NCI-H1930 (cell line): ENCODE measurements at regions not wholly inside any gene's neighbourhood (a gene's known extent, or its start where the extent isn't known, plus 50 kb on each side); places are given as distances from the start of the nearest gene placed in this dataset.
"Not testable (repeated sequence)": the region's sequence is repeated elsewhere in the genome, so short reads cannot be mapped to it uniquely, and the experiment has no call there.

Experiments
- DNase-seq, 2 experiments: peaks; one replicate each; lab custom pipeline; 2025; lab: John Stamatoyannopoulos, UW

DNA sequence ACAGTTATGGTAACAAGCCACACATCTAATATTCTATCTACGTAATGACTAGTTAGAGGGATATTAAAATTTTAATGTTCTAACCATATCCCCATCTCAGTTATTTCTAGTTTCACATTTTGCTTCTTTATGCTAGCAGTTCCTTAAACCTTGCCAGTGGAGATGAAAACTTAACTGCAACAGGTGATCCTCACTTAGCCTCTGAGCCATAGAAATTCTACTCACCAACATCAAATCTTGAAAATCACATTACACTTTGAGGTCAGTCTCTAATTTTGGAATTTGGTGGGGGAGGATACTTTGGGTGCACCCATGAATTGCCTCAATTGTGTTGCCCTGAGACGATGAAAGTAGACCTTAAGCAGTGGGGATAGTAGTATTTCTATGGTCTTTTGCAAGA is 256.4 kb downstream of the GATA3 start:
- no peak for DNase-seq

DNA sequence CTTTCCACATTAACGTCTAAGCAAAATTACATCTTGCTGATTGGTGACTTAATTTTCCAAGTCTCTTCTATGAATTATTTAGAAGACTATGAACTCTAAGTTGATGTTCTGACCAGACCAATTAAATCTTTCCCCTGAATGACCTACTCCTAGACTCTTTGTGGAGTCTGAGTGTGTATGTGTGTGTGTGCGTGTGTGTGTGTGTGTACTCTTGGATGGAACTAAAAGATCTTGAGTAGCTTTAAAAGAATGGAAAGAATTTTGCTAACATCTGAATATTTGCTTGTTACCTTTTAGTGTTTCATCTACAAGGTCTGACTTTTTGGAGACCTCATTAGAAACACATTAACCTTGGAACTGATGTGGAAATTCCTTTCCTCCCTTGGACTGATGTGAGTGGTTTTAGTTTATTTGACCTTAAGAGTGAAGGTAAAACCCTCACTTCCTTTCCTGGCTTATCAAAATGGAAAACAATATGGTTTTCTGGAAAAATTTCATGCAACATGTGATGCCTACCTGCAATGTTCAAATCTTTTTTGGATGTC is 257.1 kb downstream of the GATA3 start:
- no peak for DNase-seq

DNA sequence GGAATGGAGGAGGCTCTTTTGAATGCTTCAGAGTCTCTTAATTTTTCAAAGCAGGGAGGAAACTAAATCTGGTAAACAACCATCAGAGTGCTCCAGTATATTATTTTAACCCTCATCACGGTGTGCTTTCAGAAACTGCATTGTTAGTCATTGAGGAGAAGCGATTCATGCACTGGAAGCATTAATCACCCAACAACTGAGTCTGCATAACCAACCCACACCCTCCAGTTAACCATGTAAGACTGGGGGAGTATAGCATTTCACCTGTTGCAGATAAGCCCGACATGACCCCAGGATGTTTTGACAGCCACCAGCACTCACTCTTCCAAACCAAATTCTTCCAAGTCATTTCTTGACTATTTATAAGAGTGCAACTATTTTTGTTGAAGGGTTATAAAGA is 257.6 kb downstream of the GATA3 start:
- DNase-seq, result no peak

DNA sequence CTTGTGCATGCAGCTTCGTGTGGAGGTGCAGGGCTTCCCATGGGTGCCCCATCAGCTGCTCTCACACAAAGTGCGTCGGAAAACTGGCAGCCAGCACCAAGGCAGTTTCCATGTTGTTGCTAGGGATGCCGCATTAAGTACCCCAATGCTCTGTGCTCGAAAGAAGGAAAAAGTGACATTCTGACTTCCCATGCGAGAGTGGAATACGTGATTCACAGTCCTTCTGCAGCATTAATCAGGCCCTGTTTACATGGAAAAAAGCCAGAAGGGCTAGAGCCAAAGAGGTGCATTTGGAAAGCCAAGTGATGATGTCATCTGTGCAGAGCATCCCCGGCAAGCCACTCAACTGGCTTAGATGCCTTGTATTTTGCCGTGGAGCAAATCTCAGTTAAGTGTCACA is 258.3 kb downstream of the GATA3 start:
- no peak for DNase-seq

- DNase-seq, result no peak
Measured at GRCh38 chr10:8314486-8314885, 260.0 kb downstream of the GATA3 start.

DNA sequence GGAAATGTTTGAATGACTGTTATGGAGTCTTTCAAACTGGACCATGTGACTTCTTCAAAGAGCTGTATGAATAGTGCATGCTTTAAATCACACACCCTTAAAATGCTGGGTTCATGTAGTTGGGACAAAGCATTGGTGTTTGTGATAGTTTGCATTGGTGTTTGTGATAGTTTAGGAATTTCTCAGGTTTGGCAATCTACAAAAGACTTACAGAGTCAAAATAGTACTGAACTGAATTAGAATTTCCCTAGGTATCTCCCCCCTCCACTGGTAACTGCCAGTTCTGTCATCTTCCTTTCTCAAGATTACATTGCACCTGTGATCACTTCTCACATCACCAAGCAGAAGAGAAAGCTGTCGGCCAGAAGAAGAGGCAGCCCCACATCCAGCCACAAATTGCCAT is 261.1 kb downstream of the GATA3 start:
- DNase-seq, result no peak

DNA sequence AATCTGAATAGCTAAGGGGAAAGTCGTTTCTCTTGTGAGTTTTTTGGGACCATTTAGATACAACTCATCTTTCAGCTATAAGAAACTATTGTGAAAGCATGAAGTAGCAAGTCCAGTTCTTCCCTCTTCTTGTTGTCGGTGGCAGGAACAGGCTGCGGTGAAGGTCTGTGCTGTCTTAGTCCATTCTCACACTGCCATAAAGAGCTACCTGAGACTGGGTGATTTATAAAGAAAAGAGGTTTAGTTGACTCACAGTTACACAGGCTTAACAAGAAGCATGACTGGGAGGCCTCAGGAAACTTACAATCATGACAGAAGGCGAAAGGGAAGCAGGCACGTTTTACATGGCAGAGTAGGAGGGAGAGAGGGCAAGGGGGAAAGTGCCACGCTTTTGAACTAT is 261.8 kb downstream of the GATA3 start:
- DNase-seq, result no peak

DNA sequence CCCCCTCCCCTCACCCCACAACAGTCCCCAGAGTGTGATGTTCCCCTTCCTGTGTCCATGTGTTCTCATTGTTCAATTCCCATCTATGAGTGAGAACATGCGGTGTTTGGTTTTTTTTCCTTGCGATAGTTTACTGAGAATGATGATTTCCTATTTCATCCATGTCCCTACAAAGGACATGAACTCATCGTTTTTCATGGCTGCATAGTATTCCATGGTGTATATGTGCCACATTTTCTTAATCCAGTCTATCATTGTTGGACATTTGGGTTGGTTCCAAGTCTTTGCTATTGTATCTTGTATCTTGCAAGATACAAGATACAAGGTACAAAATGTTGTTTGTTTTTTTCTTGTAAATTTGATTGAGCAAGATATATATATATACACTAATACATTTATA is 263.9 kb downstream of the GATA3 start:
- not testable (repeated sequence) for DNase-seq

- DNase-seq, result no peak
Measured at GRCh38 chr10:8318956-8319355, 264.5 kb downstream of the GATA3 start.

DNA sequence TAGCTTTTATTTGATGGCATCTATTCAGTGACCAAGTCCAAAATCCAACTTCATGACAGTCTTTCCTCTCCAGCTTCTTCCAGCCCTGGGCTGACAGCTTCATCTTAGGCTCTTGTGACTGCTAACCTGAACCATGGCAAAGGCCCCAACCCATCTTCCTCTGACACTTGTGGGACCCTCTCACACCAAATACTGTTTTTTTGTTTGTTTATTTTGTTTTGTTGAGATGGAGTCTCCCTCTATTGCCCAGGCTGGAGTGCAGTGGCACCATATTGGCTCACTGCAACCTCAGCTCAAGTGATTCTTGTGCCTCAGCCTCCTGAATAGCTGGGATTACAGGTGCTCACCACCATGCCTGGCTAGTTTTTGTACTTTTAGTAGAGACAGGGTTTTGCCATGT is 265.2 kb downstream of the GATA3 start:
- no peak for DNase-seq

GRCh38 chr10:8321990-8322389 is 267.5 kb downstream of the GATA3 start:
- DNase-seq, result no peak

DNA sequence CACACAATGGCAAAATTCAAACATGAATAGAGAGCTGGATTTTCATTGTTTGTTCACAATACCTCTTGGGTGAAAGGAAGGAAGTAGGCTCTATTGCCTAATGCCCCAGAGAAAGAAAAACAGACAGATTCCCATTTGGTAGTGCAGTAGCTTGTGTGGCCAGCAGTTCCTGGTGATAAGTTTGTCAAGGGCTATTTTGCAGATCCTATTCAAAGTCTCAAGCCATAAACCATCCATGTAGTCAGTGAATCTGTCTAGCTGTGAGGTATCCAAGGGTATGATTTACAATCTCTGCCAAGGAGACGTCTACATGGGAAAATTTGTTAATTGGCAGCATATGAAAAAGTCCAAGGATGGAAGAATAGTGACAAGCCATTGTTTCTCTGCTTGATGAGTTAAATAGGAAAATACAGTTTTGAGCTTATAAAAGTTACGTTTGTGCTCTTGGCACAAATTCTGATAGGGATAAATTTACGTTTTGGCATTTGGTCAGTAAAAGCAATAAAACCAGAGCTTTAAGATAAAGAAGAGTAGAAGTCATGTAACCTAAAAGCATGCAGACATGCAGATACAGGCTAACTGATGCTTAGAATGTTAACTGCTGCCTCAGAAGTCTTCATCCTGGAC is 269.1 kb downstream of the GATA3 start:
- no peak for DNase-seq

- no peak for DNase-seq
Measured at GRCh38 chr10:8325024-8325980, 270.8 kb downstream of the GATA3 start.

- no peak for DNase-seq
Measured at GRCh38 chr10:8326396-8327139, 272.1 kb downstream of the GATA3 start.

DNA sequence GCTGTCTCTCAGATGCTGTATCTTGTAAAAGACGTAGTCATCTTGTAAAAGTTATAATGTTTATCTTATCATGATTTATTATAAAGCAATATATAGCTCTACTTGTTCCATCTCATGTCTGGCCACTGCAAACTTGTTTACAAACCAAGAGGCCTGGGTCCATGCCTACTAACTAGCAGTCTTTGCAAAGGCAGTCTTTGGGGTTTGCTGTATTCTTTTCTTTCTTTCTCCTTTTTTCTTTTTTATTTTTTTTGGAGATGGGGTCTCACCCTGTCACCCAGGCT is 272.6 kb downstream of the GATA3 start:
- no peak for DNase-seq

DNA sequence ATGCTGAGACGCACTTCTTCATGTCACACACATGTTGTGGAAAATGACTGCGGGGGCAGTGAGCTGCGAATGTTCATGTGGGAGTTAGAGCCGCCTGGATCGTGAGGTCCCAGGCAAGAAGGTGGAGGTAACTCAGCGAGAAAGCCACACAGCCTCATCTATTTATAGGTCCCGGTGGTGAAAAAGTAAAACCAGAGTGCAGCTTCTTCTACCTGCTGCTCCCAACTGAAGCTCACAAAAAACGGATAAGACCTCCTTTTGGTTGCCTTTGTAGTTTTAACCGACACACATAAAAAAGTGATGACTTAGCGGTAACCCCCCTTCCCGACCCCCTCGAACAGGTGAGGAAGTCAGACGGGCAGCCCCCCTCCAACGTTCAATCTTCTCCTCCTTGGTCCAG is 276.9 kb downstream of the GATA3 start:
- no peak for DNase-seq

DNA sequence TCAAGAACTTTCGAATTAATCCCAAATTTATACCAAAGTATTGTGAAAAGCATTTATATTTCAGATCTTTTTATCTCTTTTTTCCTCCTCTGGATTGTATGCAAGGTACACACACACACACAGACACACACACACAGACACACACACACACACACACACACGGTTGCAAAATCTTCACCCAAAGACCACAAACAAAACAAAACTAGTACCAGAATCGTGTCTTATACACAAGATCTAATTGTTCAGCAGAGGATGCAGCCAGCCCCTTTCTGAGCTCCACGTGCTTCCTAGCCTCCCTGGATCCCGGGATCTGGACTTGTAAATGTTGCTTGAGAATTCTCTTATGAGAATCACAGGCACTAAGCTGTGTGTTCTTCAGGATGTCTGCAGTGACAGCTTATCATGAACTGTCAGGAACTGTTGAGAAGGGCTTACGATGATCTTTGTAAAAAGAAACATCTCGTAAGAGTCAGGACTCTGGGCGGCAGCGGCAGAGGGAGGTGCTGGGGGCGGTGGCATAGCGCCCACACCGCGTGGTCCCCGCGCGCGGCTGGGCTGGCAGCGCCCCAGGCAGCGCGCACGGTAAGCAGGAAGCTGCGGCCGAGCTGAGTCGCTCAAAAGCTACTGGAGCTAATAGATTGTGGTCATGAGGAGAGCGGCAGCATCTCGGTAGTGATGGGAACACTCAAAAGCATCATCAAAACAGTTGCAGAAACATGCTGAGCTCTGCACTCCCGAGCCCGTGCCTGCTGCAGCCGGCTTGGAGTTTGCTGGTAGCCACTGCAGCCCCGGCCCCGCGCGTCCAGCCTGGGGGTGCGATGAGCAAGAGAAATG is 277.6 kb downstream of the GATA3 start:
- no peak for DNase-seq

DNA sequence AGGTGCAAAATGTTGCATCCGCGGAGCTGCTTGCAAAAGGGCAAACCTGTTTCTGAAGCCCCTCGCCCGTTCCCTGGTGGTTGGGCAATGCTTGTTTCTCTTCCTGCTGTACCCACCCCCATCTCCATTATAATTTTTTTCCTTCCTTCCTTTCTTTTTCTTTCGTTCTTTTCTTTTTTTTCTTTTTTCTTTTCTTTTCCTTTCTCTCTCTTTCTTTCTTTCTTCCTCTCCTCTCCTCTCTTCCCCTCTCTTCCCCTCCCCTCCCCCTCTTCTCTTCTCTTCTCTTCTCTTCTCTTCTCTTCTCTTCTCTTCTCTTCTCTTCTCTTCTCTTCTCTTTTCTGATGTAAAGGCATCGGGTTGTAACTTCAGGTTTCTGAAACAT is 278.2 kb downstream of the GATA3 start:
- DNase-seq, result no peak

DNA sequence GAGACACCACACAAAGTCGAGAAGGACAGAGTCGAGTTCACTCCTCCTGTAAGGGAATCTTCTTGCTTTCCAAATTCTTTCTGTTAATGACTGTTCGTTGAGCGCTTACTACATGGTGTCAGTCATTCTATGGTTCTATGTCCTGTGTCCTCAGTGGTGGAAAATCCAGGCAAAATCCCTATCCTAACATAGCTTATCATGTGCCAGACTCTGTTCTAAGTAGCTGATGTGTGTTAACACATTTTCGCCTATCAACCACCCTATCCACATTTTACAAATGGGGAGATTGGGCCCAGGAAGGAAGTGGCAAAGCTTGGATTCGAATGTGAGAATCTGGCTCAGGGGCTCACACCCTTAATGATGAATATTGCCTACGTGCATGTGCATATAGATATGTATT is 280.1 kb downstream of the GATA3 start:
- no peak for DNase-seq

- DNase-seq, result no peak
Measured at GRCh38 chr10:8336629-8337331, 282.3 kb downstream of the GATA3 start.

DNA sequence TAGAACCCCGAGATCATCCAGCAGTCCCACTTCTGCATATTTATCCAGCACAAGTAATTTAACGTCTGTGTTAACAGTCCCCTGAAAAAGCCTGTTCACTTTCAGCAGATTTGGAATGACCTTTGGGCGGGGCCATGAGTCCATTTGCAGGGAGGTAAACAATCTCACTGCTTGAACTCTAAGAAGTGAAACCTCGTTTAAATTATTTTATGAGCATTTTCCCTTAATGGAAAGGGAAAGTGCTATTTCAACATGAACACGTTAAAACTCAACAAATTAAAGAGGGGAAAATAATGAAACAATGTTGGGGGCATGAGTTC is 282.8 kb downstream of the GATA3 start:
- no peak for DNase-seq
